Tibial nerve (tissue), 4 donors: ENCODE measurements at regions not wholly inside any gene's neighbourhood (a gene's known extent, or its start where the extent isn't known, plus 50 kb on each side); places are given as distances from the start of the nearest gene placed in this dataset.

Experiments
- CTCF ChIP-seq, 5 experiments: fragments of 200-600 bp in 3 of 5; fragments of 450-650 bp in 2 of 5; sonication (generic) in 3 of 5; IDR thresholded peaks; one replicate each; pipeline ENCODE4 v1.5.1; 2016 to 2019; ENCODE audit warnings: antibody characterized with exemption in 5 of 5, mild to moderate bottlenecking in 3 of 5, moderate library complexity in 2 of 5
- EP300 ChIP-seq, 2 donors: sonication (generic); formaldehyde crosslinking; IDR thresholded peaks; one replicate each; pipeline ENCODE4 v1.6.1; 2017; ENCODE audit warnings: antibody characterized with exemption in 2 of 2, mild to moderate bottlenecking in 1 of 2

GRCh38 chr3:40780291-40780924, 255.6 kb downstream of the ZNF621 start:
- TF ChIP-seq CTCF (IDR thresholded peaks at IDR 0.05) (peak in 1 of 5 experiments; percentile 16), EP300 (IDR thresholded peaks at IDR 0.05) (no peak)
